ENCODE measurements at regions not wholly inside any gene's neighbourhood (a gene's known extent, or its start where the extent isn't known, plus 50 kb on each side); places are given as distances from the start of the nearest gene placed in this dataset.

- TF ChIP-seq CTCF (conservative IDR thresholded peaks at IDR 0.05; ENCODE audit: low read depth, low read length): no peak
- no peak for TF ChIP-seq EZH2 (IDR thresholded peaks at IDR 0.05; ENCODE audit: low read length, unreplicated experiment)
These were observed 685.0 kb upstream of the SGCG start for GRCh38 chr13:22495819-22496218.
